Gastrocnemius medialis (tissue), 4 donors: ENCODE measurements at regions not wholly inside any gene's neighbourhood (a gene's known extent, or its start where the extent isn't known, plus 50 kb on each side); places are given as distances from the start of the nearest gene placed in this dataset.
A peak's percentile ranks its signal among the peaks of the same experiment; 100 is the strongest.

Source experiments
- ATAC-seq, 2 donors: fragments of 150-250 bp; one replicate each; pipeline ENCODE4 v1.9.1; 2016
- DNase-seq, 2 donors: peaks; one replicate each; pipeline ENCODE4 v3.0.0-alpha.2; 2019
- H3K27ac ChIP-seq, 4 donors: fragments of 200-600 bp; sonication (generic); 1 replicate in 1 of 4; 2 replicates in 3 of 4; pipeline ENCODE4 v1.5.1; 2016 to 2018; ENCODE audit warnings: mild to moderate bottlenecking in 2 of 4, moderate library complexity in 1 of 4
- H3K27me3 ChIP-seq, 3 donors: fragments of 200-600 bp; sonication (generic) in 2 of 3; 1 replicate in 1 of 3; 2 replicates in 2 of 3; pipeline versions ENCODE4 v1.5.1 to v1.6.0; 2016 to 2019; ENCODE audit warnings: mild to moderate bottlenecking in 1 of 3, moderate library complexity in 1 of 3
- H3K36me3 ChIP-seq, 2 donors: fragments of 200-600 bp; sonication (generic) in 1 of 2; one replicate each; pipeline ENCODE4 v1.5.1; 2017 to 2018
- H3K4me1 ChIP-seq, 2 donors: fragments of 200-600 bp; sonication (generic) in 1 of 2; one replicate each; pipeline ENCODE4 v1.5.1; 2016 to 2017; ENCODE audit warnings: mild to moderate bottlenecking in 2 of 2
- H3K4me3 ChIP-seq, 4 donors: fragments of 200-600 bp; sonication (generic) in 3 of 4; 1 replicate in 1 of 4; 2 replicates in 3 of 4; pipeline ENCODE4 v1.5.1; 2016 to 2019; ENCODE audit warnings: mild to moderate bottlenecking in 2 of 4
- H3K9me3 ChIP-seq, 3 donors: fragments of 200-600 bp; sonication (generic) in 2 of 3; 1 replicate in 1 of 3; 2 replicates in 2 of 3; pipeline ENCODE4 v1.5.1; 2016 to 2019
- CTCF ChIP-seq, 5 experiments: fragments of 450-650 bp in 3 of 5; fragments of 200-600 bp in 2 of 5; sonication (generic) in 2 of 5; IDR thresholded peaks in 4 of 5; conservative IDR thresholded peaks in 1 of 5; 1 replicate in 4 of 5; 2 replicates in 1 of 5; pipeline ENCODE4 v1.5.1; 2016 to 2019; ENCODE audit warnings: antibody characterized with exemption in 5 of 5, mild to moderate bottlenecking in 3 of 5, moderate library complexity in 3 of 5
- POLR2A ChIP-seq, 2 donors: fragments of 450-650 bp; IDR thresholded peaks; one replicate each; pipeline ENCODE4 v1.6.1; 2017; ENCODE audit warnings: antibody characterized with exemption in 2 of 2, mild to moderate bottlenecking in 2 of 2, moderate library complexity in 2 of 2
- in situ Hi-C, 4 donors: fragments of 200-750 bp; cut with MboI; loops; one replicate each; pipeline versions ENCODE4 v1.15.0 to v1.8.0; 2017; ENCODE audit warnings: low sequenced_read_pairs in 4 of 4
- intact Hi-C: fragments of 100-400 bp; cut with DNase I; formaldehyde crosslinking; loops from one replicate; pipeline ENCODE4 v1.15.1; 2023; ENCODE audit warnings: low total_unique reads

GRCh38 chr15:62896380-62896866, 146.1 kb upstream of the TPM1 start:
- Histone ChIP-seq H3K4me1 (peaks cover 45 to 60% of the 10 kb centered on the region in 2 donors), H3K4me3 (no peak overlapping the region), H3K9me3 (no peaks in the 10 kb centered on the region), H3K27ac (peak overlapping the region; percentile 20 to 65 (median 37)), H3K27me3 (no peaks in the 10 kb centered on the region), H3K36me3 (no peaks in the 10 kb centered on the region)
- in situ Hi-C loops = no loop called here
- DNase-seq = no peak
- intact Hi-C loops = loop anchor here (2.0 to 10.0 kb wide), 4 partner anchors 16 to 492 kb away; no protein-coding TSS in a partner anchor
- no peak for ATAC-seq
- no peak for TF ChIP-seq POLR2A (IDR thresholded peaks at IDR 0.05)
- TF ChIP-seq CTCF (IDR thresholded peaks at IDR 0.05 in 4 of 5, conservative IDR thresholded peaks at IDR 0.05 in 1 of 5) = no peak

- Histone ChIP-seq H3K36me3 (no peaks in the 10 kb centered on the region), H3K9me3 (no peaks in the 10 kb centered on the region), H3K4me1 (peaks cover 51 to 66% of the 10 kb centered on the region in 2 donors), H3K27me3 (no peaks in the 10 kb centered on the region), H3K27ac (peak overlapping the region; percentile 23 to 65 (median 38)), H3K4me3 (peak overlapping the region in 3 of 4 donors; percentile 6 to 30 (median 20))
- in situ Hi-C loops (no loop called here), intact Hi-C loops (loop anchor here (2.0 to 10.0 kb wide), 4 partner anchors 16 to 492 kb away; no protein-coding TSS in a partner anchor)
- peak; percentile 72 to 86 for ATAC-seq
- TF ChIP-seq POLR2A (IDR thresholded peaks at IDR 0.05) = no peak
- no peak for TF ChIP-seq CTCF (IDR thresholded peaks at IDR 0.05 in 4 of 5, conservative IDR thresholded peaks at IDR 0.05 in 1 of 5)
- DNase-seq = peak; percentile 72 to 87
Measured at GRCh38 chr15:62896969-62897486, 145.5 kb upstream of the TPM1 start.

- intact Hi-C loops (loop anchor here (2.0 to 10.0 kb wide), 4 partner anchors 17 to 493 kb away; no protein-coding TSS in a partner anchor), in situ Hi-C loops (no loop called here)
- H3K4me3 ChIP-seq = no peak overlapping the region
- no peak for TF ChIP-seq POLR2A (IDR thresholded peaks at IDR 0.05)
- TF ChIP-seq CTCF (IDR thresholded peaks at IDR 0.05 in 4 of 5, conservative IDR thresholded peaks at IDR 0.05 in 1 of 5) = no peak
- peaks cover 51 to 66% of the 10 kb centered on the region in 2 donors for H3K4me1 ChIP-seq
- no peaks in the 10 kb centered on the region for H3K9me3 ChIP-seq
- DNase-seq (no peak), ATAC-seq (no peak)
- no peaks in the 10 kb centered on the region for H3K27me3 ChIP-seq
- peak overlapping the region in 2 of 4 donors; percentile 23 to 24 for H3K27ac ChIP-seq
- H3K36me3 ChIP-seq = no peaks in the 10 kb centered on the region
Measured at GRCh38 chr15:62897634-62898033, 144.9 kb upstream of the TPM1 start.

GRCh38 chr15:62899090-62899493, 143.5 kb upstream of the TPM1 start:
- no peaks in the 10 kb centered on the region for H3K27me3 ChIP-seq
- no peak for TF ChIP-seq POLR2A (IDR thresholded peaks at IDR 0.05)
- no peak for TF ChIP-seq CTCF (IDR thresholded peaks at IDR 0.05 in 4 of 5, conservative IDR thresholded peaks at IDR 0.05 in 1 of 5)
- intact Hi-C loops (loop anchor here (5.0 to 10.0 kb wide), 3 partner anchors 118 to 494 kb away; no protein-coding TSS in a partner anchor), in situ Hi-C loops (no loop called here)
- no peaks in the 10 kb centered on the region for H3K9me3 ChIP-seq
- no peaks in the 10 kb centered on the region for H3K36me3 ChIP-seq
- H3K27ac ChIP-seq = peak overlapping the region in 2 of 4 donors; percentile 79 to 83
- peak in 1 of 2 donors; percentile 29 for DNase-seq
- peak in 1 of 2 donors; percentile 10 for ATAC-seq
- H3K4me3 ChIP-seq = no peak overlapping the region
- H3K4me1 ChIP-seq = peaks cover 51 to 66% of the 10 kb centered on the region in 2 donors
